ENCODE measurements at regions not wholly inside any gene's neighbourhood (a gene's known extent, or its start where the extent isn't known, plus 50 kb on each side); places are given as distances from the start of the nearest gene placed in this dataset.
"Not testable (repeated sequence)": the region's sequence is repeated elsewhere in the genome, so short reads cannot be mapped to it uniquely, and the experiment has no call there.

- no peak for DNase-seq
Observed at GRCh38 chr9:31587146-31587545, 797.3 kb upstream of the ACO1 start.

- no peak for DNase-seq
Observed at GRCh38 chr9:31588006-31588405, 796.4 kb upstream of the ACO1 start.

- no peak for DNase-seq
Observed at GRCh38 chr9:31588756-31589155, 795.7 kb upstream of the ACO1 start.

GRCh38 chr9:31590091-31590490 is 794.4 kb upstream of the ACO1 start:
- no peak for DNase-seq

- not testable (repeated sequence) for DNase-seq
Observed at GRCh38 chr9:31597086-31597485, 787.4 kb upstream of the ACO1 start.

GRCh38 chr9:31597977-31598376 is 786.5 kb upstream of the ACO1 start:
- no peak for DNase-seq

GRCh38 chr9:31601666-31602065 is 782.8 kb upstream of the ACO1 start:
- DNase-seq: no peak

GRCh38 chr9:31604531-31604930 is 779.9 kb upstream of the ACO1 start:
- no peak for DNase-seq

GRCh38 chr9:31605164-31605563 is 779.3 kb upstream of the ACO1 start:
- no peak for DNase-seq

- DNase-seq: no peak
Observed at GRCh38 chr9:31606678-31607077, 777.8 kb upstream of the ACO1 start.

- DNase-seq: no peak
Observed at GRCh38 chr9:31608416-31608815, 776.0 kb upstream of the ACO1 start.

GRCh38 chr9:31608881-31609280 is 775.6 kb upstream of the ACO1 start:
- DNase-seq: no peak

- no peak for DNase-seq
Observed at GRCh38 chr9:31612336-31613030, 772.0 kb upstream of the ACO1 start.

GRCh38 chr9:31615966-31616365 is 768.5 kb upstream of the ACO1 start:
- DNase-seq: no peak

GRCh38 chr9:31623511-31623910 is 760.9 kb upstream of the ACO1 start:
- no peak for DNase-seq

GRCh38 chr9:31629292-31629691 is 755.2 kb upstream of the ACO1 start:
- DNase-seq: no peak

GRCh38 chr9:31637265-31637664 is 747.2 kb upstream of the ACO1 start:
- no peak for DNase-seq

- no peak for DNase-seq
Observed at GRCh38 chr9:31637861-31638260, 746.6 kb upstream of the ACO1 start.

- no peak for DNase-seq
Observed at GRCh38 chr9:31639451-31639850, 745.0 kb upstream of the ACO1 start.

GRCh38 chr9:31669311-31669710 is 715.1 kb upstream of the ACO1 start:
- no peak for DNase-seq

- no peak for DNase-seq
Observed at GRCh38 chr9:31671011-31671410, 713.4 kb upstream of the ACO1 start.

- no peak for DNase-seq
Observed at GRCh38 chr9:31674264-31674663, 710.2 kb upstream of the ACO1 start.

- no peak for DNase-seq
Observed at GRCh38 chr9:31677415-31677814, 707.0 kb upstream of the ACO1 start.

- DNase-seq: no peak
Observed at GRCh38 chr9:31677877-31678276, 706.6 kb upstream of the ACO1 start.

GRCh38 chr9:31683116-31683515 is 701.3 kb upstream of the ACO1 start:
- DNase-seq: no peak

- DNase-seq: no peak
Observed at GRCh38 chr9:31697956-31698355, 686.5 kb upstream of the ACO1 start.
